T-helper 1 cell treated with Interleukin-12 subunit alpha and Interleukin-12 subunit beta and Interleukin-4 antibody, amounts not matched to agents 30 μg/mL and 1 μg/mL, for 36 hours (primary cell): ENCODE measurements at regions not wholly inside any gene's neighbourhood (a gene's known extent, or its start where the extent isn't known, plus 50 kb on each side); places are given as distances from the start of the nearest gene placed in this dataset.
"Not testable (repeated sequence)": the region's sequence is repeated elsewhere in the genome, so short reads cannot be mapped to it uniquely, and the experiment has no call there.

Source experiments
- H3K27ac Mint-ChIP-seq: one replicate; pipeline ENCODE4 v1.8.0; 2021; ENCODE audit warnings: mild to moderate bottlenecking, mixed read lengths
- H3K27me3 Mint-ChIP-seq: one replicate; pipeline ENCODE4 v1.8.0; 2021; ENCODE audit warnings: low read depth, mixed read lengths
- H3K36me3 Mint-ChIP-seq: one replicate; pipeline ENCODE4 v1.8.0; 2021; ENCODE audit warnings: low read depth, mixed read lengths
- H3K4me1 Mint-ChIP-seq: one replicate; pipeline ENCODE4 v1.8.0; 2021; ENCODE audit warnings: low read depth, mixed read lengths
- H3K4me3 Mint-ChIP-seq: one replicate; pipeline ENCODE4 v1.8.0; 2021; ENCODE audit warnings: mild to moderate bottlenecking, moderate library complexity, mixed read lengths
- H3K9me3 Mint-ChIP-seq: one replicate; pipeline ENCODE4 v1.8.0; 2021; ENCODE audit warnings: mixed read lengths

DNA sequence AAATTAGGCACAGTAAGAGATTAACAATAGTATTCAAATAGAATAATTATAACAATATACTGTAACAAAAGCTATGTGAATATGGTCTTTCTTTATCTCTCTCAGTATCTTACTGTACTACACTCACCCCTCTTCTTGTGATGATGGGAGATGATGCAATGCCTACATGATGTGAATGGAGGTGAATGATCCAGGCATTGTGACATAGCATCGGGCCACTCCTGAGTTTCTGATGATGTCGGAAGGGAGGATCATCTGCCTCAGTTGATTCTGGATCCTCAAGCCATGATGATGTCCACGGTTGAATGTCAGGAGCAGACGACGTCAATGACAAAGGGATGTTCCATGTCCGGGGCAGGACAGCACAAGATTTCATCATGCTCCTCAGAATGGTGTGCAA is 268.3 kb upstream of the MGAT5 start:
- Mint-ChIP-seq H3K27ac (no peak overlapping the region), H3K4me1 (no peaks in the 10 kb centered on the region), H3K9me3 (no peaks in the 10 kb centered on the region), H3K36me3 (no peaks in the 10 kb centered on the region), H3K27me3 (no peaks in the 10 kb centered on the region), H3K4me3 (no peak overlapping the region)

DNA sequence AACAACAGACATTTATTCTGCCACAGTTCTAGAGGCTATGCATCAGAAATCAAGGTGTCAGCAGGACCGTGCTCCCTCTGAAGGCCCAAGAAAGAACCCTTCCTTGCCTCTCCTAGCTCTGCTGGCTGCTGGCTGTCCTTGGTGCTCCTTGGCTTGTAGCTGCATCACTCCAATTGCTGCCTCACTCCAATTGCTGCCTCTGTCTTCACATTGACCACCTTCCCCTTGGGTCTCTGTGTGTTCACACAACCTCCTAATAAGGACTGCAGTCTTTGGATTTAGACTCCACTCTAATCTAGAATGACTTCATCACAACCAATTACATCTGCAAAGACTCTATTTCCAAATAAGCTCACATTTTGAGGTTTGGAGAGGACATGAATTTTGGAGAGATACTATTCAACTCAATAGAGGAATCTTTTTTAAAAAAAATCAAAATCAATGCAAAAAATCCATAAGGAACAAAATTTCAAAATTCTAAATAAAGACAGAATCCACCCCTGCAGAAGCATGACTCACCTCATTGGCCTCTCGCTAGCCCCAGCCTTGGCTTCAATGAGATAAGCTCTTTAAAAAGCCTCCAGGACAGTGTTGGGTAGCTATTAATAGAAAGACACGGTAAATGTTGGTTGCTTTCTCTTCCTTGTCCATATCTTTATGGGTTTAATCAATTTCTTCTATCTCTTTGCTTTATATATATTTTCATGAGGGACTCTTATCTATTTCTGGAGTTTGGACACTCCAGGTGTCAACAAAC is 267.6 kb upstream of the MGAT5 start:
- H3K9me3 Mint-ChIP-seq: no peaks in the 10 kb centered on the region
- no peaks in the 10 kb centered on the region for H3K36me3 Mint-ChIP-seq
- H3K27me3 Mint-ChIP-seq: no peaks in the 10 kb centered on the region
- H3K4me3 Mint-ChIP-seq: no peak overlapping the region
- H3K27ac Mint-ChIP-seq: no peak overlapping the region
- no peaks in the 10 kb centered on the region for H3K4me1 Mint-ChIP-seq

DNA sequence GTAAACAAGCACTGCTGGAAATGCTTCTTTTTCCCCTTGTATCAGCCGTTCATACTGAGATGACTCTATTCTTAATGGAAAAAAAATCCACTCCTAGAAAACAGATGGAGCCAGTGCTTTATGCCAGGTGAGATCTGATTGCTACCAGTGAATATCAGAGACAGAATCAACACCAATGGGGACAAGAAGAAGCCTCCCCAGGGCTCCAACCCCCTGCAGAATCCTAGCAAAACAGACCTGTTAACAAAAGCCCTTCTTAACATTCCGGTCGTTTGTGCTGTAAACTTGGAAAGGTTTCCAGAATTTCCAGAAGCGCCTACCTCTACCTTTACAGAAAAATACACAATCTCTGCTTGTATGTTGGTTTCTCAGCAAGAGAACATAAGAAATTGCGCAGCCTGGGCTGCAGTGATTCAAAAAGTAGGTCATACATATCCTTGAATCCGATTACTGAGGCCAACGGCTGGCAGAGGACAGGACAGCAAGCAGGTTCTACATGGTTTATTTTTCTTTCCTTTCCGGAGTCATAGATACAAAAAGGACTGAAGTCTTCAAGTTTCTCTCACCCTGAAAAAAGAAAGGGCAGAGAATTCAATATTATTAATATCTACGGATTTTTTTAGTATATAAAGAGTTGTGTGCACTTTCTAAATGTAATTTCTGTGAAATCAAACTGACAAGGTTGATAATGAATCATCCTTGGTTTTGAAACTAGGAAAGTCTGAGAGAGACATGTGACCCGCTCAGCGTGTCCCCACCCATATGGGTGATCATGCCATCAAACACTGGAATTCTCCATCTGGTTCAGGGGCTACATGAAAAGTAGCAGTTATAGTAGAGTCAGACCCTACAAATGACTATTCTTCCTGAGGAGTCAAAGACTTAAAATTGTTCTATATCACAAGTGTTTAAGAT is 266.7 kb upstream of the MGAT5 start:
- Mint-ChIP-seq H3K4me3 (no peak overlapping the region), H3K4me1 (no peaks in the 10 kb centered on the region), H3K9me3 (no peaks in the 10 kb centered on the region)

GRCh38 chr2:133988316-133988891 is 265.5 kb upstream of the MGAT5 start:
- Mint-ChIP-seq H3K36me3 (no peaks in the 10 kb centered on the region), H3K27ac (no peak overlapping the region), H3K4me3 (no peak overlapping the region), H3K4me1 (no peaks in the 10 kb centered on the region), H3K9me3 (no peaks in the 10 kb centered on the region), H3K27me3 (peaks cover 8% of the 10 kb centered on the region)

More for the DNA sequence above, 266.7 kb upstream of the MGAT5 start:
- Mint-ChIP-seq H3K27me3 (no peaks in the 10 kb centered on the region), H3K27ac (no peak overlapping the region), H3K36me3 (no peaks in the 10 kb centered on the region)

GRCh38 chr2:133991606-133992168 is 262.2 kb upstream of the MGAT5 start:
- no peaks in the 10 kb centered on the region for H3K4me1 Mint-ChIP-seq
- no peaks in the 10 kb centered on the region for H3K9me3 Mint-ChIP-seq
- peaks cover 8% of the 10 kb centered on the region for H3K27me3 Mint-ChIP-seq
- no peaks in the 10 kb centered on the region for H3K36me3 Mint-ChIP-seq
- no peak overlapping the region for H3K4me3 Mint-ChIP-seq
- H3K27ac Mint-ChIP-seq: no peak overlapping the region

DNA sequence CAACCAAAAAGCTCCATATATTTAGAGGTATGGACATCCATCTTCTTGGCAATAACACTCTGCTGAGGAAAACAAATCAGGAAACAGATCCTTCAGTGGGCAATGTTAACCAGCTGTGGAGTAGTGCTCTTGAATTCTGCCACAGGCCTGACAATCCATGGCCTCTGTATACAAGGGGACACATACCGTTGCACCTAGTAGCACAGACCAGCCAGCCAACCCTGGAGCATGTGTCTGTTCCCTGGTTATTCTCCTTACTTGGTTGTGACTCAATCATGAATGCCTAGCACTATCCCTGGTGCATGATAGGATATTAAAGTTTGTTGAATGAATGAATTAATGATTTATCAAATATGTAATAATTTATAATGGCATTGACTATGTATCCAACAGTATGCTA is 261.4 kb upstream of the MGAT5 start:
- H3K27me3 Mint-ChIP-seq: peaks cover 8% of the 10 kb centered on the region
- H3K4me1 Mint-ChIP-seq: no peaks in the 10 kb centered on the region
- no peaks in the 10 kb centered on the region for H3K9me3 Mint-ChIP-seq
- no peaks in the 10 kb centered on the region for H3K36me3 Mint-ChIP-seq
- no peak overlapping the region for H3K27ac Mint-ChIP-seq
- H3K4me3 Mint-ChIP-seq: no peak overlapping the region

DNA sequence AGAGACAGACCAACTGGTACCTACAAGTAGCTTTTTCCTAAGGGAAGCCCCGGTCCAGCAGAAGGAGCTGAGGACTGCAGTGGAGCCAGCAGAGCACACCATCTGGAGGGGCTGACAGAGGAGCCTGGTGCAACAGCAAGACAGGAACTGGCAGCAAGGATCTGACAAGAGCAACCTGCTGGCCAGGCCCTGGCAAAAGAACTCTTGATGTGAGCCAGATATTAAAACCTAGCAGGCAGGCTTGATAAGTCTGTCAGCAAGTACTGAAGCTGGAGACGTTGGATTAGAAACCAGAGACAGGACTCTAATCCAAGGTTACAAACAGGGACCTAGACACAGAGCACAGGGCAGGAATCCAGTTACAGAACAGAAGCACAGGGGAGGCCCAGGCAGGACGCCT is 260.7 kb upstream of the MGAT5 start:
- Mint-ChIP-seq H3K4me3 (no peak overlapping the region), H3K36me3 (no peaks in the 10 kb centered on the region), H3K4me1 (no peaks in the 10 kb centered on the region), H3K9me3 (no peaks in the 10 kb centered on the region), H3K27me3 (peaks cover 8% of the 10 kb centered on the region), H3K27ac (no peak overlapping the region)

DNA sequence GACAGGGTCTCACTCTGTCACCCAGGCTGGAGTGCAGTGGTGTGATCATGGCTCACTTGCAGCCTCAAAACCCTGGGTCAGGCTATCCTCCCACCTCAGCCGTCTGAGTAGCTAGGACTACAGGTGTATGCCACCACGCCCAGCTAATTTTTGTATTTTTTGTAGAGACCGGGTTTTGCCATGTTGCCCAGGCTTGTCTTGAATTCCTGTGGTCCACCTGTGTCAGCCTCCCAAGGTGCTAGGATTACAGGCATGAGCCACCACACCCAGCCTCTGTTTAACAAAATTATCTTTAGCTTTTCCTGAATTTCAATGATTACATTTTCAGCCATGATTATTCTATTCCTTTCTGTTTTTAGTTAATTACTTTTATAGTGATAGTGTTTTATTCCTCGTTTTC is 255.1 kb upstream of the MGAT5 start:
- H3K4me3 Mint-ChIP-seq, H3K4me1 Mint-ChIP-seq, H3K36me3 Mint-ChIP-seq, H3K27ac Mint-ChIP-seq, H3K9me3 Mint-ChIP-seq: not testable (repeated sequence)
- peaks cover 13% of the 10 kb centered on the region for H3K27me3 Mint-ChIP-seq

- no peak overlapping the region for H3K4me3 Mint-ChIP-seq
- no peaks in the 10 kb centered on the region for H3K9me3 Mint-ChIP-seq
- H3K36me3 Mint-ChIP-seq: no peaks in the 10 kb centered on the region
- no peak overlapping the region for H3K27ac Mint-ChIP-seq
- no peaks in the 10 kb centered on the region for H3K4me1 Mint-ChIP-seq
- peaks cover 19% of the 10 kb centered on the region for H3K27me3 Mint-ChIP-seq
Measured at GRCh38 chr2:134002391-134002790, 251.5 kb upstream of the MGAT5 start.

DNA sequence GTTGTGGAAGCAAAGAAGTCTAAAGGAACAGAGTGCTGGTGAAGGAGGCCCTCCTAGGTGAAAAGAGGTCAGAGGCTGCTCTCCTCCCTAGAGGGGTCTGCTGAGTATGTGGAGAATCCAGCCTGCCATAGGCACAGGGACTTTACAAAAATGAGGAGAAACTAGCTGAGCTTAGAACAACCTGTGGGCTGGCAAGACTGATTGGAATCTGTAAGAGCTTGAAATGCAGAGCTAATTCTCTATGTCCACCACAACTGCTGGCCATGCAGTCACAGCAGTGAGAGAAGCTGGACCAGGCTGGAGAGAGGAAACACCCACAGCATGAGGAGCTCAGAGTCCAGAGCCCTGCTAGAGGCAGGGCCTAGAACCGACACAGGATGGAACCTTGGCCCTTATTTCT is 251.0 kb upstream of the MGAT5 start:
- Mint-ChIP-seq H3K36me3 (no peaks in the 10 kb centered on the region), H3K4me3 (no peak overlapping the region), H3K4me1 (no peaks in the 10 kb centered on the region), H3K27ac (no peak overlapping the region), H3K27me3 (peaks cover 19% of the 10 kb centered on the region), H3K9me3 (no peaks in the 10 kb centered on the region)

- Mint-ChIP-seq H3K9me3 (no peaks in the 10 kb centered on the region), H3K4me3 (no peak overlapping the region), H3K36me3 (no peaks in the 10 kb centered on the region), H3K27ac (no peak overlapping the region), H3K27me3 (peaks cover 19% of the 10 kb centered on the region), H3K4me1 (no peaks in the 10 kb centered on the region)
Measured at GRCh38 chr2:134004467-134004866, 249.4 kb upstream of the MGAT5 start.

DNA sequence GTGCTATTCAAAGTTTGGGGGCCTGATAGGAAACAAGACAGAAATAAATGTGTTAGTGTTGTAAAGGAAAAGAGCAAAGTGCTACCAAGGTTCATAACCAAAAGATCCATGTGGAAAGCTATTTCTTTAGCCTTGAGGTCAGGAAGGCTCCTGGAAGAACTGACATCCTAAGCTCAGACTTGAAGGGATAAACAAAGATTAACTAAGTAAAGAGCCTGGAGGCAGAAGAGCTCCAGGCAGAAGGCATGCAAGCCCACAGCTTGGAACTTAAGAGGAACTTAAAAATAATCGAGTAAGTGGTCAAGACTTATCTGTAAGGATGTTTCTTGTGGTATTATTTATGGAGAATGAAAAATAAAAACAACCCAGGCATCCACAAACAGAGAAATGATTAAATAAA is 245.0 kb upstream of the MGAT5 start:
- H3K4me3 Mint-ChIP-seq: no peak overlapping the region
- no peak overlapping the region for H3K27ac Mint-ChIP-seq
- no peaks in the 10 kb centered on the region for H3K36me3 Mint-ChIP-seq
- no peaks in the 10 kb centered on the region for H3K9me3 Mint-ChIP-seq
- H3K27me3 Mint-ChIP-seq: peaks cover 7% of the 10 kb centered on the region
- H3K4me1 Mint-ChIP-seq: no peaks in the 10 kb centered on the region

GRCh38 chr2:134009440-134009839 is 244.4 kb upstream of the MGAT5 start:
- Mint-ChIP-seq H3K36me3 (no peaks in the 10 kb centered on the region), H3K4me1 (no peaks in the 10 kb centered on the region), H3K9me3 (no peaks in the 10 kb centered on the region), H3K27me3 (peaks cover 7% of the 10 kb centered on the region), H3K27ac (no peak overlapping the region), H3K4me3 (no peak overlapping the region)

DNA sequence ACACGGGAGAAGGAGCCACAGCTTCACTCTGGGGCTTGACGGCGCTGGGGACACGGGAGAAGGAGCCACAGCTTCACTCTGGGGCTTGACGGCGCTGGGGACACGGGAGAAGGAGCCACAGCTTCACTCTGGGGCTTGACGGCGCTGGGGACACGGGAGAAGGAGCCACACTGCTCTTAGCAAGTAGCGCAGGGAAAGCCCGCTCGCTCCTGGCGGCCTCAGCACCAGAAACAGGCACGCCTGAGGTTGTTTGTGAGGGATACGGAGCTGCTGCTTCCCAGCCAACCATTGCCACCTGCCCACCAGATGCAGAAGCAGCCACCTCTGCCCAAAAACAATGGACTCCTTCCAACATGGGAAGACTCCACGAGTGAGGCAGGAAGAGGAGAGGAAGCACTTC is 244.0 kb upstream of the MGAT5 start:
- not testable (repeated sequence) for H3K36me3 Mint-ChIP-seq, H3K27ac Mint-ChIP-seq, H3K4me3 Mint-ChIP-seq, H3K4me1 Mint-ChIP-seq, H3K9me3 Mint-ChIP-seq, H3K27me3 Mint-ChIP-seq
